ENCODE measurements at regions not wholly inside any gene's neighbourhood (a gene's known extent, or its start where the extent isn't known, plus 50 kb on each side); places are given as distances from the start of the nearest gene placed in this dataset.
A peak's percentile ranks its signal among the peaks of the same experiment; 100 is the strongest.

GRCh38 chr2:824954-825353 lies 125.7 kb upstream of the SNTG2 start:
- DNase-seq = no peak

DNA sequence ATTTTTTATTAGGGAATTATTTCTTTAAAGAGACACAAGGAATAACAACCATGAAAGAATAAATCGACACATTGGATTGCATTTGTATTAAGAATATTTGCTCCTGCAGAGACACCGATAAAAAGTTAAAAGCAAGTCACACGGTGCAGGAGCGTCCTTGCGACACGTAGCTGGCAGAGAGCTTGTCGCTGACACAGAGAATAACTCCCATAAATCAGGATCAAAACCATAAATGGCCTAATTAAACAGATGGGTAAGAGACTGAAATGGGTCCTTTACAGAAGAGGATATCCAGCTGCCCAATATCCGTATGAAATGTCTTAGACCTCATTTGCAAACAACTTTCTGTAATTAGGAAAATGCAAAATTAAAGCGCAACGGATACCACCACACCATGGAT lies 126.1 kb upstream of the SNTG2 start:
- DNase-seq = no peak

DNA sequence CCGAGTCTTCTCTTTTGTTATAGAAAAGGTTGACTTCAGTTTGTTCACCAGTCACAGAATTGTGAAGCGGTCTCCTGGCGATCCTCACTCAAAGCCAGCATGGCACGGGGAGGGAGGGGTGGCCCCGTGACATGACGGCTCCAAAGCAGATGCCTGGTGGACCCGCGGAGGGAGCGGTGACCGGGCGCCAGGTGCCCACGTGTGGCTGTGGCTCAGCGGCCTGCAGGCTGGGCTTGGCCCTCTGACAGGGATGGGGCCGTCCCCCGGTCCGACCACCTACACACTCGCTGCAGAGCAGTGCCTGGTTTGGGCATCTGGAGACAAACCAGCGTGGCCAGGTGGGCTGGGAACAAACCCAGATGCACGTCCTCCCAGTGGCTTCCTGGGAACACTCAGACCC lies 129.1 kb upstream of the SNTG2 start:
- no peak for DNase-seq

GRCh38 chr2:819601-820000 lies 131.0 kb upstream of the SNTG2 start:
- no peak for DNase-seq

DNA sequence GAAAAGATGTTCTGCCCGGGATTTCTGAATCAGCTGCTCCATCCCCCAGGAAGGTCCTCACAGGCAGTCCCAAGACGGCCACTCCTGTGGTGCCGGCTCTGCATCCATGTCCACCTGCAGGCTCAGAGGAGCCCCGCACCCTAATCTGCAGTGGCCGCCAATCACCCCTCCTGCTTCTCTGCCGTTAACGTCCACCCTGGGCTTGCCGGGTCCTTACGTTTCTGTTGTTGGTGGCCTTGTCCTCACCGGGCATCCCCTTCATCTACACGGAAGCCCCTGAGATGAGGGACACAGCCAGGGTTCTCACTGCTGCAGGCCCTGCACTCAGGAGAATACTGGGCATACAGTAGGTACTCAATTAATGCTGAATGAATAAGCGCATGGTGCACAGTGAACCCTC lies 131.5 kb upstream of the SNTG2 start:
- DNase-seq = no peak

DNA sequence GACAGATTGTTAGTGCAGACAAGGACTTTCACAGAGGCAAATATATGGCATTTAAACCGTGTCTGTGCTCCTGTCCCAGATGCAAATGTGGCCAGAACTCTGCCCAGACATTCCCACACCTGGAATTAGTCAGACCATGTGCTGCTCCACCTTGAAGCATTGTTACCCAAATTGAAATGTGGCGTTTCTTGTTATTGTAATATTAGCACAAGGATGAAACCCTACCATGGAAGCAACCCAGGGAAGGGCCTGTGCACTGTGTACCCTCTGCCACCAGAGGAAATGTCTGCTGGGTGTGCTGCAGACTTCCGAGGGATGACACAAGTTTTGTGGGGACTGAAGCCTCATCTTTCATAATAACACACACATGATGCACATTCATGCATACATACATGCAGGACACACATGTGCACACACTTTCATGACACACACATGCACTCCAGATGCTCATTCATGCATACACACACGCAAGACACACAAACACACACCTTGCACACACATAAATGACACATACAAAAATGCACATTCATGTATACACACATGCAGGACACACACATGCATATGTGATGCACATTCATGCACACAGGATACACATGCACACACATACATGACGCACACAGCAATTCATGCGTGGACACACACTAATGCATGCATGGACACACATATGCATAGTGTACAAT lies 133.2 kb upstream of the SNTG2 start:
- no peak for DNase-seq

DNA sequence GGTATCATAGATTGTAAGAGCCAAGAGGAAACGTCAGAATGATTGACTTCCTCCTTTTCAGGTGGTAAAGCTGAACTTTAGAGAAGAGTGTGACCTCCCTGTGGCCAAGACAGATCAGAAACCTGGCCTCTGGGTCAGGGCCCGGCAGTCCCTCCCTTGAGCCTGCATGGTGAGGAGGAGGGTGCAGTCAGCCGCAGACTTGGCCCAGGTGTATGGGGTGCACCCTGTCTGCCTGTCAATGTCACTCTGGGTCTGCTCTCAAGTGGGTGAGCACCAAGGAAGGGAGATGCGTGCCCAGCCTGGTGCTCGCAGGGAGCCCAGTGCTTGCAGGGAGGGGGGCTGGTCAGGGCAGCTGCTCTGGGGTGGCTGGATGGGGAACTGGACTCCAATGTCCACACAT lies 134.4 kb upstream of the SNTG2 start:
- no peak for DNase-seq

DNA sequence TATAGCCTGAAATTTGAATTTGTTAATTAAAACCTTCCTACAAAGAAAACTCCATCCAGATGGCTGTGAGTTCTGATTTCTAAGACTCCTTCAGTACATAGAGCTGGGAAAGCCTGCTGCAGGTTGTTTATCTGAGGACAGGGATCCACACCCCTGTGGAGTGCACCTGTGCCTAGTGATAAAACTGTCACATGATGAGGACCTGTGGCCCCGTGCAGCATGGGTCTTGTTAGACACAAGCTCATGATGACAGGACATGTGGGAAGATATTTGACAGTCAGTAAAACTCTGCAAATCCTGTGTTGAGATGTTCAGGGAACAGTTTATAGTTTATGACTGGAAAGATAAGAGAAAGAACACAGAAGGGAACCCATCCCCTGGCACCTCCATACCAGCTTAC lies 133.2 kb upstream of the TMEM18 start:
- no peak for DNase-seq

- DNase-seq = no peak
These were observed 130.1 kb upstream of the TMEM18 start for GRCh38 chr2:807300-807699.

DNA sequence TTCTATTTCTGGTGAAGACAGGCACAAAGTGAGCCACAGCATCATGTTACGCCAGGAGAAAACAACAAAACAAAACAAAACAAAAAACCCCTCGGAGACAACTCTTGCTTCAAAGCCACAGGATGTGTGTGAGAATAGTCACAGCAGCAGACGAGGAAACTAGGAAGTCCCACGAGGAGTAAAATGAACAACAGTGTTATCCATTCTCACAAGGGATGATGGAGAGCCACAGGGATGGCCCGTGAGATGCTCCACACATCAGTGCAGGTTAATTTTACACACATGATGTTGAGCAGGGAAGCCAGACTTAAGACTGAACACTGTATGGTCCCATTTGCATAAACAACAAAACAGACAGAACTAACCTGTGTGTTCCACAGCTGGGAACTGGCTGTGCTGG lies 128.5 kb upstream of the TMEM18 start:
- no peak for DNase-seq

- DNase-seq = no peak
These were observed 120.8 kb upstream of the TMEM18 start for GRCh38 chr2:797993-798392.

DNA sequence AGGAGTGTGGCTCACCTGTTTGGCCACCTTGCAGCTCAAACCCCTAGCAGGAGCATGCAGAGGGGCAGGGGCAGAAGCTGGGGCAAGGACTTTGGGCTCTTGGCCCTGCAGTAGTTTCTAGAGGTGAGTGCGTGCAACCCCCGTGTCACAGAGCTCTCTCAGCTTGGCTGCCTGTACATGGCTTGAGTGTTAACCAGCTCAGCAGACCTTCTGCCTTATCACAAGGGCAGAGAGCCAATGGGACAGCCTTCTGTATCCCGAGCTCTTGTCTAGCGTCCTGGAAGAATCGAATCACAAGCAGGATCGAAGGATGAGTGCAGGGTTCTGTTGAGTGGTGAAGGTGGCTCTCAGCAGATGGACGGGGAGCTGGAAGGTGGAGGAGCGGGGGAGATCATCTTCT lies 120.3 kb upstream of the TMEM18 start:
- DNase-seq = no peak

DNA sequence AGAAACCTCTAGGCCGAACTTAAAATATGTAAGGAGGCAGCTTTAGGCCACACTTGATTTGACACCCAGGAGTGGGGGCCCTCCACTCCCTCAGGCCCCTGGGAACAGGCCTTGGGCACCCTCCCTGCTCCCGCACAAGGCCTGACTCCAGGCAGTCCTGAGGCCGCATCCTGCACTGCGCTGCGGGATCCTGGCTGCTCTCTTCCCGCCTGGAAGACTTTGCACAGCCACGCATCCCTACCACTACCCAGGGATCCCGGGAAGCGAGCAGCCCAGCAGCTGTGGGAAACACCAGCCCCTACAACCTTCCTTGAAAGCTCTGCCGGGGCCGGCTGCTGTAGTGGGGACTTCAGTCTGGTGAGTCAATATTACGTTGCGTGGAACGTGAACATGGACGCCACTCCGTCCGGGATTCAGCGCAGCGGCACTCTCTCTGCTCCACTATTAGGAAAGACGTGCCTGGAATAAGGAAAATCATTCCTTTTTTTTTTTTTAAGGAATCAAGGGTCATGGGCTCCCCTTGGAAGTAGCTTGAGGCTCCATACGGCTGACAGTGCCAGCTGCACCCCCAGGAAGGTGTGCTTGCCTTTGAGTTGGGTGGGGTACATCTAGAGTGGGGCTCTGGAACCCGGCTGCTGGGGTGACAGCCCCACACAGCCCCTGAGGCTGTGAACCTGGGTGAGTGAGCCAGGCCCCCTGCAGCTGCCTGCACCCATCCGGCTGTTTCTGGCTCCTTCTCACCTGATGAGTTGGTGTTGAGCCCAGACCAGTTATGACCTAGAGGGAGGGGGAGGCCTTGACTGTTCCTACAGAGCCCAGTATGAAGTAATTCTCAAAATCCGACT lies 119.2 kb upstream of the TMEM18 start:
- no peak for DNase-seq

GRCh38 chr2:795531-796041 lies 118.4 kb upstream of the TMEM18 start:
- peak; percentile 36 for DNase-seq

GRCh38 chr2:794554-795241 lies 117.5 kb upstream of the TMEM18 start:
- no peak for DNase-seq

DNA sequence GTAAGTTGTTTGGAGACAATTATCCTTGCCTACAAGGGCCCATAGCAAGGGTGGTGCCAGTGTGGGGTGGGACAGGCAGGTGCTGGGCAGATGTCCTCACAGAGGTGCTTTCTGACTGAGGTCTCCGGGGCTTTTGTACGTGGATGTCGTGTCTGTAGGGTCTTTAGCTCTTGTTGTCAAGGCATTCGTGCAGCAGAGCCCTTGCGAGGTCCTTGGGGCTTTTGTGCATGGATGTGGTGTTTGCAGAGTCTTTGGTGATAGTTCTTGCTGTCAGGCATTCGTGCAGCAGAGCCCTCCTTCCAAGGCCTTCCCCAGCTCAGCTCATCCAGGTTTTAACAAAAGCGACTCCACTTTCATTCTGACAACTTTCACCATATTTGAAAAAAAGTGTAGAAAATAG lies 116.0 kb upstream of the TMEM18 start:
- peak; percentile 37 for DNase-seq

- peak; percentile 37 for DNase-seq
These were observed 115.5 kb upstream of the TMEM18 start for GRCh38 chr2:792687-793086.

DNA sequence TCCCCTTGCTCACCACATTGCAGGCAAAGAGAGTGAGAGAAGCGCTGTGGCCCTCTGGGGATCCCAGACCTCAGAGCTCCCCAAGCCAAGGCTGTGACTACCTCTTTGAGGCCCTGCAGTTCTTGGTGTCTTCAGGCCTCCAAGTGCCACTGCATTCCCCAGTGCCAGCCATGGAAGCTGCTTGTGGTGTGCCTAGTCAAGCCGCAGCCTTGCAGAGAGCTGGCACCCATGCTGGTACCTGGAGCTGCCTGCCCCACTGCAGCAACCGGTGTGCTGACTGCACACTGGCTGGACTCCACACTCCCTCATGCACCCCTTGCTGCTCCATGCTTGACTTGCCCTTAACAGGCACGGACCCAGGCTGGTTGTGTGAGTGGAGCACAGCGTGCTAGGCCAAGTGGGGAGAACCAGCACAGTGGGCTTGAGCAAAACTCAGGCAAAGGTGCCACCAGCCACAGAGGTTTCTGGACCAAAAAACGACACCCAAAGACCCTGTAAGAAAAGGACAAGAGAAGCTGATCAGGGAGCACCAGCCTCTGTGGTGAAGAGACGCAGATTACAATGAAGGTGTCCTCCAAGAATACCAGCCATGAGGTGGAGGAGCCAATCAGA lies 113.5 kb upstream of the TMEM18 start:
- peak; percentile 45 for DNase-seq

GRCh38 chr2:790081-790480 lies 112.9 kb upstream of the TMEM18 start:
- DNase-seq = no peak

DNA sequence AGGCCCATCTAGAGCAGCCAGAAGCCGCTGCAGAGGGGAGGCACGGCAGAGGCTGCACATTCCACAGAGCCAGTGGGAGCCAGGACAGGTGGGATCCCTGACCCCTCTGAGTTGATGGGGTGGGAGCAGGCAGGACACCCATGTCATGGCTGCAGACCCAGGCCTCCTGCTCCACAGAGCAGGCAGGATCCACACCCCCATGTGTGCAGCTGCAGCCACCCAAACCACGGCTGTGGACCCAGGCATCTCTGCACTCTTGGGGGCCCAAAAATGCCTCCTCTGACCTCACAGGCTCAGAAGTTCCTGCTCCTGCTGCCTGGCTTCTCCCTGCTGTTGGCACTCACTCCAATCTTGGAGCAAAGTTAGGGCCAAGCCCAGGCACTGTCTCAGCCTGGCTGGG lies 112.3 kb upstream of the TMEM18 start:
- DNase-seq = peak; percentile 28

DNA sequence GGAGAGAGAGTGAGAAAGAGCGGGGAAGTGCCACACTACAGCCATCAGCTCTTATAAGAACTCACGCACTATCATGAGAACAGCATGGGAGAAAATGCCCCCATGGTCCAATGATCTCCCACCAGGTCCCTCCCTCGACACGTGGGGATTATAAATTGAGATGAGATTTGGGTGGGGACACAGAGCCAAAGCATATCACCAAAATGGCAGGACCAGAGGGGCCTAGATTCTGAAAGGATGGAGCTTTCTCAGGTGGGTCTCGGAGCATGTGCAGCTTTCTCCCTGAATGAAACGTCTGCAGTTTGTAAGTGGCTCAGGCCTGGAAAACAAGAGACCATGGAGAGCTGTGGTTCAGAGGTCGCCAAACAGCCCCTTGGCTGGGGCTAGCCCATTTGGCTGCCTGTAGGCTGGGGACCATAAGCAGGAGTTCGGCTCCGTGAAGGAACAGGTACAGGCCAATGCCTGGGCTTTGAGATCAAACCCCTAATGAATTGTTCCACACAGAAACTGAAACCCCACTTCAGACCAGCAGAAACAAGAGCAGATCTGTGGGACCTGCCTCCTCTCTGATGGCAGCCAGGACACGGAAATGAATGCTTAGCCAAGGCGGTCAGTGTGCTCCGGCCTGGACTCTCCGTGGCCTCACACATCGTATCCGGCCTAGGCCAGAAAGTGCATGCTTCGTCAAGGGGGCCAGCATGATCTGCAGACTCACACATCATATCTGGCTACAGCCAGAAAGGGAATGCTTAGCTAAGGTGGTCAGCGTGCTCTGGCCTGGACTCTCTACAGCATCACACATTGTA lies 111.2 kb upstream of the TMEM18 start:
- peak; percentile 39 for DNase-seq

- DNase-seq = no peak
These were observed 107.5 kb upstream of the TMEM18 start for GRCh38 chr2:784753-785152.
